Epithelial cell of proximal tubule (primary cell): ENCODE measurements at regions not wholly inside any gene's neighbourhood (a gene's known extent, or its start where the extent isn't known, plus 50 kb on each side); places are given as distances from the start of the nearest gene placed in this dataset.

Experiments used
- DNase-seq: peaks from one replicate; pipeline ENCODE4 v3.0.0-alpha.2; 2011; ENCODE audit warnings: low read depth
- H3K4me3 ChIP-seq: 2 replicates; pipeline ENCODE4 v1.5.1; 2011; ENCODE audit warnings: low read depth, mild to moderate bottlenecking, low read length
- TF ChIP-seq, protein P1 (sequence below): conservative IDR thresholded peaks from 2 replicates; pipeline ENCODE4 v1.5.1; 2012; ENCODE audit warnings: low read depth, mild to moderate bottlenecking, low read length

DNA sequence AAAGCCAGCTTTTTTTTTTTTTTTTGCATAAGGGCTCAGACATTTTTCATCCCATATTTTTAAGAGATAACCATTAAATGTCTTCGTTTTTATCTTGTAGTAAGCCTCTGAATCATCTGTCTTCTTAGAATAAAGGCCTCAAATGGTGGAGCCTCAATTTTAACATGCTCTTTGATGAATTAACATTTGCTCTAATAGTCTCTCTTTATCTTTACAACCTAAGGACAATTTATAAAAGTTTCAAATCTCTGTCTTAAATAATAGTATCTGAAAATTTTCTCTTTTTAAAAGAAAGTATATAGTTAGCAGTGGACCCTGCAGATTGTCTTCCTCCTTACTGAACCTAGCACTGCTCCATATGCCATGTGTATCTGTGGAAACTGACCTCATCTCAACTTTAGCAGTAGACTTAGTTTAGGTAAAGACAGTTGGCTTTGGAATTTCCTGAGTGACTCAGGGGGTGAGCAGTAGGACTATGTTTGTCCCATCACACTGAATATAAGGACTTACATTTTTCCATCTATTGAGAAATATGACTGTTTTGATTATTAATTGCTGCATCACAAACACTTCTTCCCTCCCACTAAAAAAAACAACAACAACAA is 1658.0 kb downstream of the STIM2 start:
- no peak for DNase-seq
- H3K4me3 ChIP-seq, result no peak overlapping the region
- TF ChIP-seq, protein P1, sequence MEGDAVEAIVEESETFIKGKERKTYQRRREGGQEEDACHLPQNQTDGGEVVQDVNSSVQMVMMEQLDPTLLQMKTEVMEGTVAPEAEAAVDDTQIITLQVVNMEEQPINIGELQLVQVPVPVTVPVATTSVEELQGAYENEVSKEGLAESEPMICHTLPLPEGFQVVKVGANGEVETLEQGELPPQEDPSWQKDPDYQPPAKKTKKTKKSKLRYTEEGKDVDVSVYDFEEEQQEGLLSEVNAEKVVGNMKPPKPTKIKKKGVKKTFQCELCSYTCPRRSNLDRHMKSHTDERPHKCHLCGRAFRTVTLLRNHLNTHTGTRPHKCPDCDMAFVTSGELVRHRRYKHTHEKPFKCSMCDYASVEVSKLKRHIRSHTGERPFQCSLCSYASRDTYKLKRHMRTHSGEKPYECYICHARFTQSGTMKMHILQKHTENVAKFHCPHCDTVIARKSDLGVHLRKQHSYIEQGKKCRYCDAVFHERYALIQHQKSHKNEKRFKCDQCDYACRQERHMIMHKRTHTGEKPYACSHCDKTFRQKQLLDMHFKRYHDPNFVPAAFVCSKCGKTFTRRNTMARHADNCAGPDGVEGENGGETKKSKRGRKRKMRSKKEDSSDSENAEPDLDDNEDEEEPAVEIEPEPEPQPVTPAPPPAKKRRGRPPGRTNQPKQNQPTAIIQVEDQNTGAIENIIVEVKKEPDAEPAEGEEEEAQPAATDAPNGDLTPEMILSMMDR, result no peak

DNA sequence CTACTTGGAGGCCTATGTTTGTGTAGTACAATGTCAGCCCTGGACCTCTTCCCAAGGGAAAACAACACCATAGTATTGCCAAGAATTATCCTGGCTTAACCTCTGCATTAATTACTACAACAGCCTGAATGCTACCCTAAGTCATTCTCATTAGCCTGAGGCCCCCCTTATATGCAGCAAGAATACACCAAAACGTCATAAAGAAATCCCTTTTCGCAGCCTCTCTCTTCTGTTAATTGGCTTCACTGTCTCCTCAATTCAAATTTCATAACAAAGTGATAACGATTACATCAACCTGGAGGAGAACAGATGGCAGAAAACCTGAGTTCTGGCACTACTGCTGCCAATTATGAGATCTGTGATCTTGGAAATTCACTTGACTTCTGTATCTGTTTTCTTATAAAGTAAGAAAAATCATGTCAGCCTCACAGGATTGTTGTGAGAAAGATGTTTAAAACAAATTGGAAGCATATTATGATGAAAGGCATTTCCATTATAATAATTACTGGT is 1663.1 kb downstream of the STIM2 start:
- TF ChIP-seq, protein P1, result no peak
- H3K4me3 ChIP-seq, result no peak overlapping the region
- no peak for DNase-seq

DNA sequence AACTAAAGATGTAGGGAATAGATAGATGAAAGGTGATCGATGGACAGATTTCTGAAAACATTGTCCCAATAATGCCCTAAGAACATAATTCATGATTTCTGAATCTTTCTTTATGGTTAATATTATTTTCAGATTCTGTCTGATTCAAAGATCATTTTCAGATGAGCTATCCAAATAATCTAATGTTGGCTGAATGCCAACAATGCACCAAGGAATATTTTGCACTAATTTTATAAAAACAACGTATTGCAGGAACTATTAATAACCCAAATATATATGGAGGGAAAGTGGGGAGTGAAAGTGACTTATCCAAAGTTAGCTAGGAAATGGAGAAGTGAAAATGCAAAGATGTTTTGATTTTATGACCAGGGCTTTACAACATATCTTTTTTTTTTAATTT is 1675.5 kb downstream of the STIM2 start:
- TF ChIP-seq, protein P1, result no peak
- no peak overlapping the region for H3K4me3 ChIP-seq
- DNase-seq, result no peak

DNA sequence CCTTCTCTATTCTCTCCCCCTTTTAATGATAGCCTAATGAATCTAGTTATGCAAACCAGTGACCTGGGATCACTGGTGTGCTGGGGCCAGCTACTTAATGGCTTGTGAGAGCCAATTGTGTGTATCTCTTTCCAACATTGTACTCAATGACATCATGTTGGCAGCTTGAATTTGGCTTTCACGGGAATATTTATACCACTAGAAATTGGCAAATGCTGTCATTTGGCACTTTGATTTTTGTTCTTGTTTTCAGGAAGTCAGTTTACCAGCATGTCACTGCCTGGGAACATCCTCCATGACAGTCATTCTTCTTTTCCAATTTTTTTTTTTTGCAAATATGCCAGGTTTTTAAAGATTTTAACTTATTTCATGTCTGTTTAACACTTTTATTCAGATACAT is 1685.3 kb downstream of the STIM2 start:
- TF ChIP-seq, protein P1, result no peak
- H3K4me3 ChIP-seq, result no peak overlapping the region
- no peak for DNase-seq

DNA sequence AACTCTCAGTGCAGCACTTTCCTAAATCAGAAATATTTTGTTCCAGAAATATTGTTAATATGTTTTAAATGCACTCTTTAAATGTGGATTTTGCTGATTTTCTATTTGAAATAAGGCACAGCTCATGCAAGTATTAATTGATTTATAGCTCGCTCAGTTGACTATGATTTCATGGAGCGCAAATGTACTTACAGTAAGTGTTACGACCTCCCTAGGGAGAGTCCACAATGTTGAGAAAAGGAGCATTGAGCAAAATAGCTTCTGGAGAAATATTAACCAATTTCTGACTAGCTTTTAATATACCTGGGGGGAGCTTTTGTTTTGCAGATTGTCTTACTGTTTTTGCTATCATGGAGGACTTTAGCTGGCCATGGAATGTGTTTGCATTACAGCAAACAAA is 1687.5 kb downstream of the STIM2 start:
- no peak overlapping the region for H3K4me3 ChIP-seq
- TF ChIP-seq, protein P1, result no peak
- DNase-seq, result no peak

DNA sequence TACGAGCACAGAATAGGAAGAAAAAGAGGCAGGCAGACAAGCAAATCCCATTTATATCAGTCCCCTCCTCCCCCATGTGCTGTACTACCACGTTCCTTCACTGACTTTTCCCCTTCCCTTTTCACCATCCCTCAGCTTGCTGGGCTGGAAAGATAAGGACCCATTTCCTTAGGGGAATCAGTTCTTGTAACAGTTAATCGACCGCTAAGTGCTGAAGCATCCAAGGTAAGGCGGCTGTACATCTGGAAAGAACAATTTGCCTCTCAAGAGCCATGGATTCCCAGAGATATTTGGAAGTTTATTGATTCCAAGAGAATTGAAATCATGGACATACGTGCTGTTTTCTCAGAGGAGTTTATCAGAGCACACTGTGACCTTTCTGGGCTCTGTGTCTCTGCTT is 1688.0 kb downstream of the STIM2 start:
- TF ChIP-seq, protein P1, result no peak

DNA sequence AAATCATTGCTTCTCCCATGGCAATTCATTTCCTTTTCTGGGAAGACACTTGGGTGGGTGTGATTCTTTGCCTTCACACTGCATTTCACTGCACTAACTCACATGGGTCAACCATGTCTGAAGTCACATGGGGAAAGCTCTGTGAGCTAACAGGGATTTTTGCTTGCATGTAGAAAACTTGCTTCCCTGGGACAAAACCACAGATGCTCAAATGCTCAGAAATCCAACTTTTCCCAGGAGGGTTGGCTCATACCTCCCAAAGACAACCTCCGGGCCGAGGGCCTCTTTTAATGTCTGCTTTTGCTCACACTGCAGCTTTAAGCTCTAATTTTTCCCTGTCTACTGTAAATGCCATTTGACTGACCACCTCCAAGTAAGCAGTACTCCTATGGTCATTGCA is 1695.2 kb downstream of the STIM2 start:
- H3K4me3 ChIP-seq, result no peak overlapping the region
- TF ChIP-seq, protein P1, result no peak
- no peak for DNase-seq

More for the DNA sequence above, 1688.0 kb downstream of the STIM2 start:
- H3K4me3 ChIP-seq, result no peak overlapping the region
- no peak for DNase-seq
